ENCODE measurements at regions not wholly inside any gene's neighbourhood (a gene's known extent, or its start where the extent isn't known, plus 50 kb on each side); places are given as distances from the start of the nearest gene placed in this dataset.

DNA sequence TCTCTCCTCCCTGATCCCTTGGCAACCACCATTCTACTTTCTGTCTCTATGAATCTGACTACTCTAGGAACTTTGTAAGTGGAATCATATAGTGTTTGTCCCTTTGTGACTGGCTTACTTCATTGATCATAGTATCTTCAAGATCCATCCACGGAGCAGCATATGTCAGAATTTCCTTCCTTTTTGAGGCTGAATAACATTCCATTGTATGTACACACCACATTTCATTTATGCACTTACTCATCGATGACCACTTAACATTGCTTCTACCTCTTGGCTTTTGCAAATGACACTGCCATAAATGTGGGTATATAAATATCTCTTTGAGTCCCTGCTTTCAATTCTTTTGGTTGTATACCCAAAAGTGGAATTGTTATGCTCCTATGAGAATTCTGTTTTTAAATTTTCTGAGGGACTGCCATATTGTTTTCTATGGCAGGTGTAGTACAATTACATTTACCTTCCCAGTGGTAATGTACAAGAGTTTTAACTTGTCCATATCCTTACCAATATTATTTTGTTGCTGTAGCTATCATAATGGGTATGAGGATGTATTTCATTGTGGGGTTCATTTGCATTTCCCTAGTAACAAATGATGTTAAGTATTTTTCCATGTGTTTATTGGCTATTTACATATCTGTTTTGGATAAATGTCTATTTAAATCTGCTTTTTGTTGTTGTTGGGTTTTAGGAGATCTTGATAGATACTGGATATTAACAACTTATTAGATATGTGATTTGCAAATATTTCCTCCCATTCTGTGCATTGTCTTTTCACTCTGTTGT lies 466.1 kb downstream of the C4orf33 start:
- no peak for ATAC-seq (ENCODE audit: insufficient read depth, low FRiP score)
- H3K9me3 ChIP-seq (ENCODE audit: control insufficient read depth in 4 of 4, insufficient read depth in 3 of 4, low read length in 3 of 4), result no peaks in the 10 kb centered on the region
- H3K4me3 ChIP-seq, result no peak overlapping the region
- no peaks in the 10 kb centered on the region for H3K27me3 ChIP-seq (ENCODE audit: control insufficient read depth in 3 of 3, insufficient read depth in 3 of 3, low read length in 2 of 3)
- WGBS, 2 donors, result 45 to 51% methylated on average over 2 of the region's 2 CpGs
- no peak for DNase-seq
- no peaks in the 10 kb centered on the region for H3K36me3 ChIP-seq (ENCODE audit: control insufficient read depth in 4 of 4, insufficient read depth in 4 of 4, low read length in 4 of 4)
- no peaks in the 10 kb centered on the region for H3K4me1 ChIP-seq (ENCODE audit: control insufficient read depth in 5 of 5, insufficient read depth in 5 of 5, low read length in 5 of 5)
- H3K9ac ChIP-seq (ENCODE audit: insufficient read depth in 1 of 2, low read length in 2 of 2), result no peak overlapping the region
- no peak overlapping the region for H3K27ac ChIP-seq (ENCODE audit: low read depth in 1 of 2, low read length in 1 of 2)
- TF ChIP-seq, protein P1, sequence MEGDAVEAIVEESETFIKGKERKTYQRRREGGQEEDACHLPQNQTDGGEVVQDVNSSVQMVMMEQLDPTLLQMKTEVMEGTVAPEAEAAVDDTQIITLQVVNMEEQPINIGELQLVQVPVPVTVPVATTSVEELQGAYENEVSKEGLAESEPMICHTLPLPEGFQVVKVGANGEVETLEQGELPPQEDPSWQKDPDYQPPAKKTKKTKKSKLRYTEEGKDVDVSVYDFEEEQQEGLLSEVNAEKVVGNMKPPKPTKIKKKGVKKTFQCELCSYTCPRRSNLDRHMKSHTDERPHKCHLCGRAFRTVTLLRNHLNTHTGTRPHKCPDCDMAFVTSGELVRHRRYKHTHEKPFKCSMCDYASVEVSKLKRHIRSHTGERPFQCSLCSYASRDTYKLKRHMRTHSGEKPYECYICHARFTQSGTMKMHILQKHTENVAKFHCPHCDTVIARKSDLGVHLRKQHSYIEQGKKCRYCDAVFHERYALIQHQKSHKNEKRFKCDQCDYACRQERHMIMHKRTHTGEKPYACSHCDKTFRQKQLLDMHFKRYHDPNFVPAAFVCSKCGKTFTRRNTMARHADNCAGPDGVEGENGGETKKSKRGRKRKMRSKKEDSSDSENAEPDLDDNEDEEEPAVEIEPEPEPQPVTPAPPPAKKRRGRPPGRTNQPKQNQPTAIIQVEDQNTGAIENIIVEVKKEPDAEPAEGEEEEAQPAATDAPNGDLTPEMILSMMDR (IDR thresholded peaks at IDR 0.05; ENCODE audit: control extremely low read depth, extremely low read depth), result no peak

DNA sequence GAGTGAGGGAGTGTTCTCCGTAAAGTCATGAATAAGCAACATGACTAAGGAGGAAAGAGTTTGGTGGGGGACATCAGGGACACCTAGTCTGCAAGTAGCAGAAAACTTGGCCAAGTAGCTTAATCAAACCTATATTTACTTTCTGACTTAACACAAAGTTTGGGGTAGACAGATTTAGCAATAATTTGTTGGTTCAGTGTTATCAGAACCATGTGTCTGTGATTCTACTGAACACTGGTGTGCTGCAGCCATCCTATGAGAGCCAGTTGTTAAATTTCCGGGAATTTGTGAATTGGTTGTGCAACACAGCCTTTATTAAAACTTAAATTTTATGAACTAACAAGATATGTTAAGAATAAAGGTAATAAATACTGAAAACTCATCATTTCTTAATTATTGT lies 469.3 kb downstream of the C4orf33 start:
- ATAC-seq (ENCODE audit: insufficient read depth, low FRiP score) (no peak), DNase-seq (no peak)
- H3K36me3 ChIP-seq (ENCODE audit: control insufficient read depth in 4 of 4, insufficient read depth in 4 of 4, low read length in 4 of 4), result no peaks in the 10 kb centered on the region
- H3K9ac ChIP-seq (ENCODE audit: insufficient read depth in 1 of 2, low read length in 2 of 2), result no peak overlapping the region
- WGBS, 2 donors, result 93% methylated on average over 2 of the region's 2 CpGs
- no peaks in the 10 kb centered on the region for H3K4me1 ChIP-seq (ENCODE audit: control insufficient read depth in 5 of 5, insufficient read depth in 5 of 5, low read length in 5 of 5)
- TF ChIP-seq, protein P1 (IDR thresholded peaks at IDR 0.05; ENCODE audit: control extremely low read depth, extremely low read depth), result no peak
- no peak overlapping the region for H3K27ac ChIP-seq (ENCODE audit: low read depth in 1 of 2, low read length in 1 of 2)
- H3K4me3 ChIP-seq, result no peak overlapping the region
- no peaks in the 10 kb centered on the region for H3K27me3 ChIP-seq (ENCODE audit: control insufficient read depth in 3 of 3, insufficient read depth in 3 of 3, low read length in 2 of 3)
- no peaks in the 10 kb centered on the region for H3K9me3 ChIP-seq (ENCODE audit: control insufficient read depth in 4 of 4, insufficient read depth in 3 of 4, low read length in 3 of 4)

DNA sequence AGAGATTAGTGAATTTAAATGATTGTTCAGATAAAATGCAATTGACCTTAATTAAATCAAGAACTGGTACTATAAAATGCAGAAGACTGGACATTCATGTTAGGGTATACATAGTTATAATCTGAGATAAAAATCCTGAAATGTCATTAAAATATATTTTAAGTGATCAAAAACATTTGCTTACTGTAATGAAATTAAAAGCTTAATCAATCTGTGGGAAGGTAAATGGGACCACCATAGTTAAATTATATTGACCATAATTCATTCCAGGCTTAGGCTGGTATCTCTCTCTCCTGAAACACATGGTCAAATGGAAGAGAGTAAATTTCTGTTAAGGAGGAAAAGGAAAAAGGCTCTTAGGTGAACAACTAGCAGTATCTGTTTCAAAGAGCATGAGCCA lies 474.4 kb downstream of the C4orf33 start:
- Histone ChIP-seq H3K27ac (ENCODE audit: low read depth in 1 of 2, low read length in 1 of 2) (no peak overlapping the region), H3K9ac (ENCODE audit: insufficient read depth in 1 of 2, low read length in 2 of 2) (no peak overlapping the region), H3K36me3 (ENCODE audit: control insufficient read depth in 4 of 4, insufficient read depth in 4 of 4, low read length in 4 of 4) (no peaks in the 10 kb centered on the region), H3K27me3 (ENCODE audit: control insufficient read depth in 3 of 3, insufficient read depth in 3 of 3, low read length in 2 of 3) (no peaks in the 10 kb centered on the region), H3K4me3 (no peak overlapping the region), H3K4me1 (ENCODE audit: control insufficient read depth in 5 of 5, insufficient read depth in 5 of 5, low read length in 5 of 5) (no peaks in the 10 kb centered on the region), H3K9me3 (ENCODE audit: control insufficient read depth in 4 of 4, insufficient read depth in 3 of 4, low read length in 3 of 4) (no peaks in the 10 kb centered on the region)
- TF ChIP-seq, protein P1 (IDR thresholded peaks at IDR 0.05; ENCODE audit: control extremely low read depth, extremely low read depth), result no peak
- DNase-seq (no peak), ATAC-seq (ENCODE audit: insufficient read depth, low FRiP score) (no peak)

DNA sequence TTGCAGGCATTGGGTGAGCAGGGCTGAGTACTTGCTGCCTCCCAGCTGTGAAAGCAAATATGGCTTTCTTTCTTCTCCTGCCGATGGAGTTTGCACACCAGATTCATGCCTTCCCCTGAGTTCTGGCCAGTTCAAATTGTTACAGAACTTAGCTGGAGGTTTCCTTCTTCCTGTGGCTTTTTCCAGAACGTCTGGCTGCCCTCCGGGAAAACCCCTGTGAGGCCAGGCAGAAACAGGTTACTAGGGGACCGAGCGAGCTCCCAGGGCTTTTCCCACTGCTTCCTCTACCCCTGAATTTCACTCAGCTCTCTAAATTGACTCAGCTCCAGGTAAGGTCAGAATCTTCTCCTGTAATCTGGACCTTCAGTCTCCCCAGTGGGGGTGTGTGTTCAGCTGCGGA lies 482.4 kb downstream of the C4orf33 start:
- Histone ChIP-seq H3K4me1 (ENCODE audit: control insufficient read depth in 5 of 5, insufficient read depth in 5 of 5, low read length in 5 of 5) (no peaks in the 10 kb centered on the region), H3K9me3 (ENCODE audit: control insufficient read depth in 4 of 4, insufficient read depth in 3 of 4, low read length in 3 of 4) (no peaks in the 10 kb centered on the region), H3K27ac (ENCODE audit: low read depth in 1 of 2, low read length in 1 of 2) (no peak overlapping the region), H3K27me3 (ENCODE audit: control insufficient read depth in 3 of 3, insufficient read depth in 3 of 3, low read length in 2 of 3) (no peaks in the 10 kb centered on the region), H3K36me3 (ENCODE audit: control insufficient read depth in 4 of 4, insufficient read depth in 4 of 4, low read length in 4 of 4) (no peaks in the 10 kb centered on the region), H3K9ac (ENCODE audit: insufficient read depth in 1 of 2, low read length in 2 of 2) (no peak overlapping the region), H3K4me3 (no peak overlapping the region)
- TF ChIP-seq, protein P1 (IDR thresholded peaks at IDR 0.05; ENCODE audit: control extremely low read depth, extremely low read depth), result no peak
- no peak for ATAC-seq (ENCODE audit: insufficient read depth, low FRiP score)
- WGBS, 2 donors, result 59 to 66% methylated on average over 6 of the region's 6 CpGs
- DNase-seq, result no peak

All from lung (tissue), 11 donors.